SK-N-SH treated with all-trans-retinoic acid at 6 μM for 48 hours (cell line): ENCODE measurements at regions not wholly inside any gene's neighbourhood (a gene's known extent, or its start where the extent isn't known, plus 50 kb on each side); places are given as distances from the start of the nearest gene placed in this dataset.

Source experiments
- ATAC-seq: fragments of 200-7000 bp; cut with Tn5 transposase; 3 replicates; pipeline ENCODE4 v1.9.1; 2020; ENCODE audit warnings: mild to moderate bottlenecking, moderate library complexity
- ARNTL ChIP-seq: fragments of 450-650 bp; formaldehyde crosslinking; IDR thresholded peaks from 2 replicates; pipeline ENCODE4 v1.5.0; 2020; ENCODE audit warnings: low read depth, mild to moderate bottlenecking, moderate library complexity, borderline replicate concordance
- BACH2 ChIP-seq: fragments of 250-450 bp; sonication (Bioruptor Pico); IDR thresholded peaks from 2 replicates; pipeline ENCODE4 v1.9.0; 2021; ENCODE audit warnings: mild to moderate bottlenecking, borderline replicate concordance
- CSDC2 ChIP-seq: fragments of 250-450 bp; sonication (Bioruptor Pico); IDR thresholded peaks from 2 replicates; pipeline ENCODE4 v1.5.0; 2020; ENCODE audit warnings: mild to moderate bottlenecking, moderate library complexity
- CSRNP3 ChIP-seq: fragments of 250-450 bp; sonication (Bioruptor Pico); IDR thresholded peaks from 2 replicates; pipeline ENCODE4 v1.5.1; 2021; ENCODE audit warnings: mild to moderate bottlenecking, moderate library complexity
- ESRRG ChIP-seq: fragments of 250-450 bp; sonication (Bioruptor Pico); IDR thresholded peaks from 2 replicates; pipeline ENCODE4 v1.6.1; 2021; ENCODE audit warnings: mild to moderate bottlenecking
- GLIS3 ChIP-seq: fragments of 250-450 bp; sonication (Bioruptor Pico); IDR thresholded peaks from 2 replicates; pipeline ENCODE4 v1.5.0; 2020; ENCODE audit warnings: mild to moderate bottlenecking, moderate library complexity
- ISL1 ChIP-seq: fragments of 250-450 bp; sonication (Bioruptor Pico); IDR thresholded peaks from 2 replicates; pipeline ENCODE4 v2.1.2; 2022; ENCODE audit warnings: mild to moderate bottlenecking, moderate library complexity
- PATZ1 ChIP-seq: fragments of 250-450 bp; sonication (Bioruptor Pico); IDR thresholded peaks from 2 replicates; pipeline ENCODE4 v1.8.0; 2020; ENCODE audit warnings: mild to moderate bottlenecking, moderate library complexity, borderline replicate concordance
- PPARA ChIP-seq: fragments of 250-450 bp; sonication (Bioruptor Pico); IDR thresholded peaks from 2 replicates; pipeline ENCODE4 v1.5.0; 2020; ENCODE audit warnings: mild to moderate bottlenecking, borderline replicate concordance
- RARB ChIP-seq: fragments of 250-450 bp; sonication (Bioruptor Pico); IDR thresholded peaks from 2 replicates; pipeline ENCODE4 v1.8.0; 2021; ENCODE audit warnings: mild to moderate bottlenecking, moderate library complexity
- SNAI2 ChIP-seq: fragments of 250-450 bp; sonication (Bioruptor Pico); IDR thresholded peaks from 2 replicates; pipeline ENCODE4 v1.5.0; 2020; ENCODE audit warnings: mild to moderate bottlenecking, moderate library complexity
- TCF4 ChIP-seq: fragments of 250-450 bp; sonication (Bioruptor Pico); IDR thresholded peaks from 2 replicates; pipeline ENCODE4 v1.8.0; 2021; ENCODE audit warnings: mild to moderate bottlenecking, moderate library complexity, borderline replicate concordance
- TOX ChIP-seq: fragments of 250-450 bp; sonication (Bioruptor Pico); IDR thresholded peaks from 2 replicates; pipeline ENCODE4 v1.8.0; 2021; ENCODE audit warnings: mild to moderate bottlenecking, moderate library complexity, borderline replicate concordance
- TSHZ2 ChIP-seq: fragments of 250-450 bp; sonication (Bioruptor Pico); IDR thresholded peaks from 2 replicates; pipeline ENCODE4 v1.5.0; 2020; ENCODE audit warnings: mild to moderate bottlenecking, moderate library complexity
- ZFP3 ChIP-seq: fragments of 250-450 bp; sonication (Bioruptor Pico); IDR thresholded peaks from 2 replicates; pipeline ENCODE4 v1.5.0; 2020; ENCODE audit warnings: mild to moderate bottlenecking, moderate library complexity
- ZFP30 ChIP-seq: fragments of 450-650 bp; formaldehyde crosslinking; IDR thresholded peaks from 2 replicates; pipeline ENCODE4 v1.5.0; 2022; ENCODE audit warnings: mild to moderate bottlenecking, moderate library complexity
- ZNF565 ChIP-seq: fragments of 450-650 bp; formaldehyde crosslinking; conservative IDR thresholded peaks from 2 replicates; pipeline ENCODE4 v1.5.0; 2020; ENCODE audit warnings: low read depth, mild to moderate bottlenecking, moderate library complexity
- ZNF70 ChIP-seq: fragments of 450-650 bp; formaldehyde crosslinking; IDR thresholded peaks from 2 replicates; pipeline ENCODE4 v1.5.0; 2020; ENCODE audit warnings: mild to moderate bottlenecking, moderate library complexity
- ZNF8 ChIP-seq: fragments of 450-650 bp; formaldehyde crosslinking; IDR thresholded peaks from 2 replicates; pipeline ENCODE4 v1.5.0; 2020; ENCODE audit warnings: mild to moderate bottlenecking, moderate library complexity
- TF ChIP-seq, protein P1 (sequence below): fragments of 250-450 bp; sonication (Bioruptor Pico); IDR thresholded peaks from 2 replicates; pipeline ENCODE4 v1.8.0; 2021; ENCODE audit warnings: low read depth, mild to moderate bottlenecking, moderate library complexity, borderline replicate concordance

DNA sequence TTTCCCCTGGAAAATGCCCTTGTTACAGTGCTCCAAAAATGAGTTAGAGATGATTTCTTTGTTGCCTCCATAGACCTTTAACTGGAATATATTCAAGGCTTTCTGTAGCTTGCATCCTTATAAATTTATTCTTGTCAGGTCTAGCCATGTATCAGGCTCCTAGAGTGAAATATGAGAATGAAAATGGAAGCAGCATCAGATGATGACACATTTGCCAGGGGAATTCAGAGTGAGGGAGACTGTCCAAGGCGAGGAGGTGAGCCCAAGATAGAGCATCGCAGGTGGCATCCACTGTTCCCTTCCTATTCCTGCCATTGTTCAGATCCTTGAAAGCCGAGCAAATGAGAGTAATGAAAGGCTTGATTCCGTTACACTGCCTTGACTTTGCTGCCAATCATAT lies 386.8 kb downstream of the SAMD5 start:
- no peak for ATAC-seq
- TF ChIP-seq TCF4 (CRISPR knock-in tag), result no peak
- TF ChIP-seq TSHZ2, result no peak
- no peak for TF ChIP-seq ZNF70 (CRISPR knock-in tag)
- no peak for TF ChIP-seq ISL1 (CRISPR knock-in tag)
- TF ChIP-seq SNAI2, result no peak
- TF ChIP-seq, all 23 proteins: peak for 0

DNA sequence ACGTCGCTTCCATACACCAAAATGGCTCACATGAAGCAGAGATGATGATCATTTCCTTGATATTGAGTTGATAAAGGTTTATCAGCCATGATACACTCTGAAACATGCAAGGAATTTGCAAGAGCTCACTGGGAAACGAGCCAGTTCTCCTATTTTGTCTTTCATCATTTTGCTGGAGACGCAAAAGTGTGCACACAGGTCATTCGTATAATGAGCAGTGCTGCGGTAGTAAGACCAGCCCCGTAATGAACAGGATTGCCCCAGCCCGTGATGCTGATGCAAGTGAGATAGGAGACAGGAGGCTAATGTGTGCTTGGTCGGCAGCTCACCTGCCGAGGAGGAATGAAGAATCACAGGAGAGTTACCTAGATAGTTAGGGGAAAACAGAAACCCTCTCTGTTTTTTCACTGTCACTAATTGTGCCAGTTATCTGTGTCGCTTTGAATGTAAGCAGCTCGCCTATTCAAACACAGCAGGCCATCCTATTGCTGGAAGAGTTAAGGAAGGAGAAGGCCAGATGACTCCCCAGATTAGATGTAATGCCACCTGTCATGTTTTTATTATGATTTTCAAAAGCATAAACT lies 391.8 kb downstream of the SAMD5 start:
- ATAC-seq, result no peak
- no peak for TF ChIP-seq CSRNP3 (CRISPR knock-in tag)
- no peak for TF ChIP-seq ARNTL (CRISPR knock-in tag)

GRCh38 chr6:147903321-147903720 lies 394.8 kb downstream of the SAMD5 start:
- TF ChIP-seq ISL1 (CRISPR knock-in tag), result no peak
- no peak for TF ChIP-seq GLIS3
- TF ChIP-seq, protein P1, sequence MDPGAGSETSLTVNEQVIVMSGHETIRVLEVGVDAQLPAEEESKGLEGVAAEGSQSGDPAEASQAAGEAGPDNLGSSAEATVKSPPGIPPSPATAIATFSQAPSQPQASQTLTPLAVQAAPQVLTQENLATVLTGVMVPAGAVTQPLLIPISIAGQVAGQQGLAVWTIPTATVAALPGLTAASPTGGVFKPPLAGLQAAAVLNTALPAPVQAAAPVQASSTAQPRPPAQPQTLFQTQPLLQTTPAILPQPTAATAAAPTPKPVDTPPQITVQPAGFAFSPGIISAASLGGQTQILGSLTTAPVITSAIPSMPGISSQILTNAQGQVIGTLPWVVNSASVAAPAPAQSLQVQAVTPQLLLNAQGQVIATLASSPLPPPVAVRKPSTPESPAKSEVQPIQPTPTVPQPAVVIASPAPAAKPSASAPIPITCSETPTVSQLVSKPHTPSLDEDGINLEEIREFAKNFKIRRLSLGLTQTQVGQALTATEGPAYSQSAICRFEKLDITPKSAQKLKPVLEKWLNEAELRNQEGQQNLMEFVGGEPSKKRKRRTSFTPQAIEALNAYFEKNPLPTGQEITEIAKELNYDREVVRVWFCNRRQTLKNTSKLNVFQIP (CRISPR knock-in tag), result no peak
- no peak for TF ChIP-seq PPARA
- TF ChIP-seq ARNTL (CRISPR knock-in tag), result no peak
- TF ChIP-seq CSDC2 (CRISPR knock-in tag), result no peak
- no peak for TF ChIP-seq ZNF8 (CRISPR knock-in tag)
- ATAC-seq, result no peak

- no peak for TF ChIP-seq RARB (CRISPR knock-in tag)
- TF ChIP-seq CSRNP3 (CRISPR knock-in tag), result no peak
- no peak for TF ChIP-seq TSHZ2
- no peak for TF ChIP-seq PATZ1 (CRISPR knock-in tag)
- TF ChIP-seq ZNF8 (CRISPR knock-in tag), result no peak
- TF ChIP-seq ARNTL (CRISPR knock-in tag), result no peak
- no peak for TF ChIP-seq CSDC2 (CRISPR knock-in tag)
- no peak for TF ChIP-seq ESRRG
- no peak for TF ChIP-seq ZFP30
- no peak for TF ChIP-seq TOX (CRISPR knock-in tag)
- TF ChIP-seq SNAI2, result no peak
- no peak for TF ChIP-seq ZNF565 (CRISPR knock-in tag)
- TF ChIP-seq ISL1 (CRISPR knock-in tag), result no peak
- TF ChIP-seq TCF4 (CRISPR knock-in tag), result no peak
- no peak for TF ChIP-seq GLIS3
- no peak for TF ChIP-seq ZFP3 (CRISPR knock-in tag)
- TF ChIP-seq, protein P1 (CRISPR knock-in tag), result no peak
- no peak for TF ChIP-seq BACH2 (CRISPR knock-in tag)
- no peak for ATAC-seq
Measured at GRCh38 chr6:147903931-147904330, 395.4 kb downstream of the SAMD5 start.
